Thoracic aorta (tissue), 2 donors: ENCODE measurements at regions not wholly inside any gene's neighbourhood (a gene's known extent, or its start where the extent isn't known, plus 50 kb on each side); places are given as distances from the start of the nearest gene placed in this dataset.
"Not testable (repeated sequence)": the region's sequence is repeated elsewhere in the genome, so short reads cannot be mapped to it uniquely, and the experiment has no call there.

Experiments used
- ATAC-seq: fragments of 150-250 bp; one replicate; pipeline ENCODE4 v1.8.0; 2017; ENCODE audit warnings: low read depth; ENCODE audit not compliant: insufficient number of reproducible peaks, low FRiP score
- DNase-seq: peaks from one replicate; pipeline ENCODE4 v3.0.0-alpha.2; 2020; ENCODE audit warnings: low spot score
- H3K27ac ChIP-seq, 2 donors: fragments of 200-600 bp; sonication (generic); 1 replicate in 1 of 2; 2 replicates in 1 of 2; pipeline ENCODE4 v1.5.1; 2016; ENCODE audit warnings: mild to moderate bottlenecking in 2 of 2, moderate library complexity in 2 of 2
- H3K27me3 ChIP-seq: fragments of 200-600 bp; sonication (generic); replicated peaks from 2 replicates; pipeline ENCODE4 v1.6.0; 2016; ENCODE audit warnings: mild to moderate bottlenecking; ENCODE audit not compliant: insufficient read depth
- H3K36me3 ChIP-seq: fragments of 200-600 bp; sonication (generic); one replicate; pipeline ENCODE4 v1.5.1; 2016
- H3K4me1 ChIP-seq, 2 donors: fragments of 200-600 bp; sonication (generic); 1 replicate in 1 of 2; 2 replicates in 1 of 2; pipeline versions ENCODE4 v1.5.1 to v1.6.0; 2016; ENCODE audit warnings: low read depth in 2 of 2, mild to moderate bottlenecking in 1 of 2; ENCODE audit not compliant: control insufficient read depth in 1 of 2
- H3K4me3 ChIP-seq: fragments of 200-600 bp; sonication (generic); 2 replicates; pipeline ENCODE4 v1.5.1; 2016; ENCODE audit warnings: mild to moderate bottlenecking
- H3K9me3 ChIP-seq: fragments of 200-600 bp; sonication (generic); 2 replicates; pipeline ENCODE4 v1.5.1; 2016
- TF ChIP-seq, protein P1 (sequence below): fragments of 200-600 bp; sonication (generic); IDR thresholded peaks from one replicate; pipeline ENCODE4 v1.5.1; 2019; ENCODE audit warnings: antibody characterized with exemption

DNA sequence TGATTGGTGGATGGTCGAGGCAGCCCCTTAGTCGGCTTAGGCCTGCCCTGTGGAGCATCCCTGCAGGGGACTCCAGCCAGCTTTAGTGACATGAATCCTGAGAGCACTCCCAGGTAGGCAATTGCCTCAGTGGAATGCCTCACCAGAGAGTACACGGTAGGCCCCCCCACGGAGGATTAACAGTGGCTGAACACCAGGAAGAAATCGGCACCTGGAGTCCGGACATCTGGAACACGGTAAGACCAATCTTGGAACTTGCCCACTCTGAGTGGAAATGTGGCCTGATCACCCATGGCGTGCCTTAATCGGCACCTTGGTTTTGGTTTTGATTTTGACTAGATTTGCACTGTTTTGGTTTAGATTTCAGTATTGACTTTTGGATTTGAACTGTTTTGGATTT is 326.2 kb upstream of the NCKAP5 start:
- TF ChIP-seq, protein P1, sequence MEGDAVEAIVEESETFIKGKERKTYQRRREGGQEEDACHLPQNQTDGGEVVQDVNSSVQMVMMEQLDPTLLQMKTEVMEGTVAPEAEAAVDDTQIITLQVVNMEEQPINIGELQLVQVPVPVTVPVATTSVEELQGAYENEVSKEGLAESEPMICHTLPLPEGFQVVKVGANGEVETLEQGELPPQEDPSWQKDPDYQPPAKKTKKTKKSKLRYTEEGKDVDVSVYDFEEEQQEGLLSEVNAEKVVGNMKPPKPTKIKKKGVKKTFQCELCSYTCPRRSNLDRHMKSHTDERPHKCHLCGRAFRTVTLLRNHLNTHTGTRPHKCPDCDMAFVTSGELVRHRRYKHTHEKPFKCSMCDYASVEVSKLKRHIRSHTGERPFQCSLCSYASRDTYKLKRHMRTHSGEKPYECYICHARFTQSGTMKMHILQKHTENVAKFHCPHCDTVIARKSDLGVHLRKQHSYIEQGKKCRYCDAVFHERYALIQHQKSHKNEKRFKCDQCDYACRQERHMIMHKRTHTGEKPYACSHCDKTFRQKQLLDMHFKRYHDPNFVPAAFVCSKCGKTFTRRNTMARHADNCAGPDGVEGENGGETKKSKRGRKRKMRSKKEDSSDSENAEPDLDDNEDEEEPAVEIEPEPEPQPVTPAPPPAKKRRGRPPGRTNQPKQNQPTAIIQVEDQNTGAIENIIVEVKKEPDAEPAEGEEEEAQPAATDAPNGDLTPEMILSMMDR, result no peak
- Histone ChIP-seq H3K9me3 (no peaks in the 10 kb centered on the region), H3K4me3 (no peak overlapping the region), H3K36me3 (no peaks in the 10 kb centered on the region), H3K27me3 (no peaks in the 10 kb centered on the region), H3K4me1 (no peaks in the 10 kb centered on the region), H3K27ac (no peak overlapping the region)
- no peak for DNase-seq
- ATAC-seq, result no peak

DNA sequence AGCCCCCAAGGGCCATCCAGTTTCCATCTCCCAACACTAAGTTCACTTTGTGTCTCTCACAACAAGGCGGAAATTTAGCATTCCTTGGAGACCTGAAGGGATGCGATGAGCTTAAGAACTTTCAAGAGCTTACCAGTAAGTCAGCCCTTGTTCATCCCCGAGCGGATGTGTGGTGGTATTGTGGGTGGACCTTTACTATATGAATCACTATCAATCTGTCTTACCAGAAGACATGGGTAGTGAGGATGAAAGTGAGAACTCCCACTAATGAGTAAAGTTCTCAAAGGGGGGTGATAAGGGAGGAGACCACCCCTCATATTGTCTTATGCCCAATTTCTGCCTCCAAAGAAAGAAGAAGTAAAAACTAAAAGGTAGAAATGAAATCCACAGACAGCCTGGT is 329.6 kb upstream of the NCKAP5 start:
- H3K27me3 ChIP-seq, H3K4me3 ChIP-seq, ATAC-seq, H3K27ac ChIP-seq, H3K4me1 ChIP-seq, DNase-seq, H3K36me3 ChIP-seq, H3K9me3 ChIP-seq: not testable (repeated sequence)

DNA sequence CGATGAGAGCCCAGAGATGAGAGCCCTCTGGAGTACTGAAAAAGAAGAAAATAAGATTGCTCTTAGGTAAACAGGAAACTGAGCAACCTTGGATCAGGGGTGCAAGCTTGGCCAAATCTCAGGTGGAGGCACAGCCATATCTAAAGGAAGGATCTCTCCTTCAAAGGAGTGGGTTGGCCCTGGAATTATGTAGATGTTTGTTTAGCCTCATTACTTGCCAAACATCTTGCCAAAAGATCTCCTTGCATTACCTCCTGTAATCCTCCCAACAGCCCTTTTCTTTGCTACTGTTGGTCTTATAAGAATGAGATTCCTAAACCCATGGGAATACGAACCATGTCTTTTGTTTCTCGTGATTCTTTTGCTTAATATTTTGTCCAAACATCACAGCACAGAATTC is 332.6 kb upstream of the NCKAP5 start:
- Histone ChIP-seq H3K4me1 (no peaks in the 10 kb centered on the region), H3K27ac (no peak overlapping the region), H3K36me3 (no peaks in the 10 kb centered on the region), H3K9me3 (no peaks in the 10 kb centered on the region), H3K4me3 (no peak overlapping the region), H3K27me3 (no peaks in the 10 kb centered on the region)
- no peak for ATAC-seq
- TF ChIP-seq, protein P1, result no peak
- no peak for DNase-seq

DNA sequence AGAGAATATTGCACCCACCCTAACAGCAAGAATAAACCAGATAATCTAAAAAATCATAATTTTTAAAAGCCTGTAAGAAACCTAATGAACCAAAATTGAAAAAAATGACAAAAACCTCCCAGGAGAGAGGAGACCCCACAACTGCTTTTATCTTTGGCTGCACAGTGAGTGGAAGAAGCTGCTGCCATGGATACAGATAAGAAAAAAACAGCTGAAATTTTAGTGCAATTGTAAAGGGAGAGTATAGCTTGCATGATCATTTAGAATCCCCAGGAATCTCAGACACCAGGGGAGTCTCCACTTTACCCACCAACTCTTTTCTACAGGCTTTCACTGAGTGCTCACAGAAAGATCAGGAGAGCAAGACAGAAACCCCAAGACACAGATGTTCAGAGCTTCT is 338.1 kb upstream of the NCKAP5 start:
- H3K36me3 ChIP-seq, result no peaks in the 10 kb centered on the region
- TF ChIP-seq, protein P1, result no peak
- peaks cover 3% of the 10 kb centered on the region for H3K9me3 ChIP-seq
- ATAC-seq, result no peak
- no peaks in the 10 kb centered on the region for H3K27me3 ChIP-seq
- H3K27ac ChIP-seq, result no peak overlapping the region
- no peak for DNase-seq
- H3K4me3 ChIP-seq, result no peak overlapping the region
- H3K4me1 ChIP-seq, result no peaks in the 10 kb centered on the region

DNA sequence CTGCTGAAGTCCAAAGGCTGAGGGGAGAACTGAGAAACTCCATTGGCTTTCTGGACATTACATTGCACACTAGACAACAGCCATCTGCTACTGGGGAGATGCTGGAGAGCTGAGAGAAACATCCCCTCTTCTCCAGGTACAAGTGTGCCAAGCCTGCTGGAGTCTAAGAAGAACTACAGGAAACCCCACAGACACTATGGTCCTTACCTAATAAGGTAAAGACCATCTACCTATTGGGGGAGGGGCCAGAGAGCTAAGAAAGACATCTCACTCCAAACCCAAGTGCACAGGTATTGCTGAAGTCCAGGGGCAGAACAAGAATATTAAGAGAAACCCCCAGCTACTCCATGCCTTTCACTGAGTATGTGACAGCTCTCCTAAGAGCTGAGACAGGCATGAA is 338.7 kb upstream of the NCKAP5 start:
- H3K4me1 ChIP-seq, result no peaks in the 10 kb centered on the region
- H3K36me3 ChIP-seq, result no peaks in the 10 kb centered on the region
- ATAC-seq, result no peak
- TF ChIP-seq, protein P1, result no peak
- no peaks in the 10 kb centered on the region for H3K27me3 ChIP-seq
- H3K9me3 ChIP-seq, result peaks cover 3% of the 10 kb centered on the region
- no peak overlapping the region for H3K4me3 ChIP-seq
- no peak for DNase-seq
- H3K27ac ChIP-seq, result no peak overlapping the region

DNA sequence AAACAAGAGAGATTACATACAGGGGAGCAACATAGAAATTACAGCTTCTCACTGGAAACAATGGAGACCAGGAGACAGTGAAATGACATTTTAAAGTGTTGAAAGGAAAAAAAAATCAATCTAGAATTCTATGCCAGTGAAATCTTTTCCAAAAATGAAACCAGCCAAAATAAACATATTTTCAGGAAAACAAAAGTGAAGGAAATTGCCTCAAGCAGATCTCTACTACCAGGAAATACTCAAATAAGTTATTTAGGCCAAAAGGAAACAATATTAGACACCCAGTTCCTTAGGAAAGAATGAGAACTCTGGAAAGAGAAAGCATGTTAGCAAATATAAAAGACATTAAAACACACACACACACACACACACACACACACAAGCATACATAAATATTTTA is 339.9 kb upstream of the NCKAP5 start:
- Histone ChIP-seq H3K4me3 (no peak overlapping the region), H3K9me3 (peaks cover 3% of the 10 kb centered on the region), H3K27ac (no peak overlapping the region), H3K4me1 (no peaks in the 10 kb centered on the region), H3K36me3 (no peaks in the 10 kb centered on the region), H3K27me3 (no peaks in the 10 kb centered on the region)
- ATAC-seq (no peak), DNase-seq (no peak)
- TF ChIP-seq, protein P1, result no peak
